PFSK-1 (cell line): ENCODE measurements at regions not wholly inside any gene's neighbourhood (a gene's known extent, or its start where the extent isn't known, plus 50 kb on each side); places are given as distances from the start of the nearest gene placed in this dataset.

ENCODE experiments used
- FOXP2 ChIP-seq: optimal IDR thresholded peaks from 2 replicates; pipeline ENCODE3; 2011; ENCODE audit warnings: borderline replicate concordance, control low read depth, inconsistent platforms; ENCODE audit not compliant: insufficient read depth; ENCODE audit errors: extremely low read length, extremely low read depth
- POLR2AphosphoS5 ChIP-seq: IDR thresholded peaks from 2 replicates; pipeline ENCODE4 v1.6.1; 2012; ENCODE audit warnings: low read depth, mild to moderate bottlenecking, control low read depth, low read length, moderate library complexity
- SIN3A ChIP-seq: IDR thresholded peaks from 2 replicates; pipeline ENCODE4 v1.6.1; 2012; ENCODE audit warnings: mild to moderate bottlenecking, low read length, moderate library complexity, borderline replicate concordance; ENCODE audit not compliant: insufficient read depth
- TAF1 ChIP-seq: IDR thresholded peaks from 2 replicates; pipeline ENCODE4 v1.6.1; 2012; ENCODE audit warnings: low read length, control low read depth, borderline replicate concordance; ENCODE audit not compliant: insufficient read depth
- TF ChIP-seq, protein P1 (sequence below), 2 experiments: IDR thresholded peaks; 2 replicates each; pipeline versions ENCODE4 v1.6.1 to v1.8.0; 2011 to 2012; ENCODE audit warnings: low read depth in 2 of 2, low read length in 2 of 2, control low read depth in 1 of 2, inconsistent platforms in 1 of 2, mild to moderate bottlenecking in 1 of 2, moderate library complexity in 1 of 2; ENCODE audit not compliant: insufficient read depth in 1 of 2

DNA sequence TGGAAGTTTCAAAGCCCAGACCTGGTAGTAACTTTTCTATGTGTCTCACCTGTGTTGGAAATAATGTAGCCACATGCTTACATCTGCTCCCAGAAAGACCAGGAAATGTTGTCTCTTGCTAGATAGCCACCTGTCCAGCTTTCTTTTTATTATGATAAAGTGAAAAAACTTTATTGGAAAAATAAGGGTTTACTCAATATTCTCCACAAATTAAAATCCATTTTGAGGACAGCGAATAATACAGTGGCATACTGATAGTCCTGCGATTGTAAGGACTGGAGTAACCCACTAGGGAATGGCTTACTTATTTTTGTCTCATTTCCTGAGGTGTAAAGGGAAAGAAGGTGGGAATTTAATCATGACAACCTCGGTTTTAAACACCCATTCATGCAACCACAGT lies 100.1 kb downstream of the HFE start:
- no peak for TF ChIP-seq SIN3A
- no peak for TF ChIP-seq TAF1
- no peak for TF ChIP-seq FOXP2
- TF ChIP-seq, protein P1, sequence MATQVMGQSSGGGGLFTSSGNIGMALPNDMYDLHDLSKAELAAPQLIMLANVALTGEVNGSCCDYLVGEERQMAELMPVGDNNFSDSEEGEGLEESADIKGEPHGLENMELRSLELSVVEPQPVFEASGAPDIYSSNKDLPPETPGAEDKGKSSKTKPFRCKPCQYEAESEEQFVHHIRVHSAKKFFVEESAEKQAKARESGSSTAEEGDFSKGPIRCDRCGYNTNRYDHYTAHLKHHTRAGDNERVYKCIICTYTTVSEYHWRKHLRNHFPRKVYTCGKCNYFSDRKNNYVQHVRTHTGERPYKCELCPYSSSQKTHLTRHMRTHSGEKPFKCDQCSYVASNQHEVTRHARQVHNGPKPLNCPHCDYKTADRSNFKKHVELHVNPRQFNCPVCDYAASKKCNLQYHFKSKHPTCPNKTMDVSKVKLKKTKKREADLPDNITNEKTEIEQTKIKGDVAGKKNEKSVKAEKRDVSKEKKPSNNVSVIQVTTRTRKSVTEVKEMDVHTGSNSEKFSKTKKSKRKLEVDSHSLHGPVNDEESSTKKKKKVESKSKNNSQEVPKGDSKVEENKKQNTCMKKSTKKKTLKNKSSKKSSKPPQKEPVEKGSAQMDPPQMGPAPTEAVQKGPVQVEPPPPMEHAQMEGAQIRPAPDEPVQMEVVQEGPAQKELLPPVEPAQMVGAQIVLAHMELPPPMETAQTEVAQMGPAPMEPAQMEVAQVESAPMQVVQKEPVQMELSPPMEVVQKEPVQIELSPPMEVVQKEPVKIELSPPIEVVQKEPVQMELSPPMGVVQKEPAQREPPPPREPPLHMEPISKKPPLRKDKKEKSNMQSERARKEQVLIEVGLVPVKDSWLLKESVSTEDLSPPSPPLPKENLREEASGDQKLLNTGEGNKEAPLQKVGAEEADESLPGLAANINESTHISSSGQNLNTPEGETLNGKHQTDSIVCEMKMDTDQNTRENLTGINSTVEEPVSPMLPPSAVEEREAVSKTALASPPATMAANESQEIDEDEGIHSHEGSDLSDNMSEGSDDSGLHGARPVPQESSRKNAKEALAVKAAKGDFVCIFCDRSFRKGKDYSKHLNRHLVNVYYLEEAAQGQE (IDR thresholded peaks at IDR 0.05; ENCODE audit: insufficient read depth in 1 of 2, low read depth in 2 of 2, low read length in 2 of 2): no peak
- TF ChIP-seq POLR2AphosphoS5: no peak

DNA sequence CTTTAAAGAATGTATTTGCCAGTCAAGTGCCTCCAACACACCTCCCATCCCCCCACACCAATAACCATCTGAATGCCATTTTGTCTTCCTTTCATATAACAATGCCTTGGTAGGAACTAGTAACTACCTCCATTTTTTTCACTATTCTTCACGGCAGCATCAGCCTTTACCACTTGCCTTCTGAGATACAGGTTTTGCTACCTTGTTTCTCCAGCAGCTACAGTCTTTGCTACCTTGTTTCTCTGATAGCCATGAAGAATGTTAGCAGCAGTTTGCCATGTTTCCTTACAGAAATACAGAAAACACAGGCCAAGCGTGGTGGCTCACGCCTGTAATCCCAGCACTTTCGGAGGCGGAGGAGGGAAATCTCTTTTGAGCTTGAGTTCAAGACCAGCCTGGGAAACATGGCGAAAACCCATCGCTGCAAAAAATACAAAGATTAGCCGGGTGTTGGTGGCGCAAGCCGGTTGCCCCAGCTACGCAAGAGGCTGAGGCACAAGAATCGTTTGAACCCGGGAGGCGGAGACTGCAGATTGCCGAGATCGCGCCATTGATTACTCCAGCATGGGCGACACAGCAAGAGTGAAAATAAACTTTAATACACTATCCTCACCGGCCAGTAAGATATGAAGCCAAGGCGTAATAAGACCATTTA lies 100.9 kb downstream of the HFE start:
- TF ChIP-seq FOXP2 (no peak), TAF1 (no peak), SIN3A (no peak), POLR2AphosphoS5 (no peak)
- TF ChIP-seq, protein P1 (IDR thresholded peaks at IDR 0.05; ENCODE audit: insufficient read depth in 1 of 2, low read depth in 2 of 2, low read length in 2 of 2): no peak

DNA sequence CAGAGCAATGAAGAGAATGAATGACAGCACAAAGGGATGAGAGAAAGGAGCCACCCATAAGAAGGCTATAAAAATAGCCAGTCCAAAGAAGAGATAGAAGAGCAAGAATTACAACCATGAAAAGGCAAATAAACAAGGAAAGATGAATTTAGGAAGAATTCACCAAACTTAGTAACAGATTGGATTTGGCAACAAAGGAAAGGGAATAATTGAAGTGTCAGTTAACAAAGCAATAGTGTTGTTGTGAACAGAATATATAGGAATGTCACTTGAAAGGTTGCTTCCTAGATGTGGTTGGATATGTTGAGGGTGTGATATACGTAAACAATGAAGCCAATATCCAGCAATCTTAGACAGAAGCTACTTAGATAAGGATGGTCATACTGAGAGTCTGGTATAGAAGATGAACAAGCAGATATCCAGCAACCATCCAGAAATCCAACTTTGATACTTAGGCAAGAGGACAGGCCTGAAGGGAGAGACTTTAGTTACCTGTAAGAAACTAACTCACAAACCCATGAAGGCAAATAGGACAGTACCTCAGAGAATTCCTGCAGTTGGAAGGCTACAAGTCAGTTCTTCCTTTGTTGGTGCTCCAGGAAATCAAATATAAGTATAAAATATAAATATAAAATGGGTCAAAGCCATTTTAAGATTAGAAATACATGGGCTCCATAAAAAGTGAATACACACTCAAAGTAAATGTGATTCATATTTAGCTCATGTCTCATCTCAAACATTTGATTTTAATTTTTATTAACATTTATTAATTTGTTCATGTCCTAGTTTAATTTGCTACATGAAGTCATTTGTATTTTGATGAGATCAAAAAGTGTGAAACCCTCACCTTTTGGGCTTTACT lies 106.5 kb downstream of the HFE start:
- TF ChIP-seq FOXP2: no peak
- TF ChIP-seq, protein P1 (IDR thresholded peaks at IDR 0.05; ENCODE audit: insufficient read depth in 1 of 2, low read depth in 2 of 2, low read length in 2 of 2): no peak
- TF ChIP-seq SIN3A: no peak
- no peak for TF ChIP-seq TAF1
- no peak for TF ChIP-seq POLR2AphosphoS5

DNA sequence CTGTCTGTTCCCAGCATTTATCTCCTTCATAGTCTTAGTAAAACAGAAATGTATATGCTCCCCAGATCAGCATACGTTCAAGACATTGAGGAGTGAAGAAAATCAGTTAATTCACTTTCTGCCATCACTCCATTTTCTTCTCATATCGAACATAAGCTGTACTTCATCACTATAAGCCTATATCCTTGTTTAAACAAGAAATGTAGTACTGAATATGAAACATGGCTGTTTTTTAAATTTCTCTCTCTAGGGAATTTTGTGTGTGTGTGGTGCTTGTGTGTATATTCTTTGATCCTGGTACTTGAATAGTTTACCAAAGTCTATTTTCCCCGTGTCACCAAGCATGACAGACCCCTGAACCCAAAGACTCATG lies 107.1 kb downstream of the HFE start:
- TF ChIP-seq, protein P1 (IDR thresholded peaks at IDR 0.05; ENCODE audit: insufficient read depth in 1 of 2, low read depth in 2 of 2, low read length in 2 of 2): no peak
- no peak for TF ChIP-seq SIN3A
- no peak for TF ChIP-seq POLR2AphosphoS5
- no peak for TF ChIP-seq TAF1
- TF ChIP-seq FOXP2: no peak
